ENCODE measurements at regions not wholly inside any gene's neighbourhood (a gene's known extent, or its start where the extent isn't known, plus 50 kb on each side); places are given as distances from the start of the nearest gene placed in this dataset.

DNA sequence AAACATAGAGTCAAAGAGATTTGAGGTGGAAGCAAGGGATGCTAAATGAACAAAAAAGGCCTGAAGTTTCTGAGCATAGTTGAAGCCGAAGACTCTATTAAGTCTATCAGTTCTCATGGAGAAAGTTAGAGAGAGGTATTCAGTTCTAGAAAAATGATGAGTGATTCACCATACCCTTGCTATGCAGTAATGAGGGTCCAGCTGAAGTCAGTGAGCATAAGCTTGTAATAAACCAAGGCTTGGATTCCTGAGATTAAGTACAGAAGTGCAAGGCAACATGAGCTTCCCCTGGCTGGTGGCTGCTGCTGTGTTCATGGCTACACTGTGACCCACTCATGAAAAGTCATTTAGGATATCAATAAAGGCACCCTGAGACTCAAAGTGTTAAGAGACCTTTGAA is 129.7 kb upstream of the MTAP start:
- DNase-seq, result no peak

DNA sequence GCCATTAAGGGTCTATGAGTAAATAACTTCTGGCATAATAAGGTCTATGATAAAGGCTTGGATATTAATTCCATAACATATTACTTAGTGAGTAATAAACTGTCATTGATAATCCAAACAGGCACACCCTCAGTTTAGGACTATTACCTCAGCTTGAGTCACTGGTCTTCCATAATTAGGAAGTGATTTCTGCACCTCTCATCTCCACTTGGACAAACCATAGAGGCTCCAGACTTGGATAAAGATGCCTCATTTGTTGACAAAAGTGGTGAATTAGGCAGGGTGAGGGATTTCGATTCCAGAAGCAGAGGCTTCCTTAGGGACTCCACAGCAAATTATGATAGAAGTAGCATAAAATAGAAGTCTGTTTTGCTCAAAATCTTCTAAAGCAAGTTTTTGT is 127.5 kb upstream of the MTAP start:
- no peak for DNase-seq

DNA sequence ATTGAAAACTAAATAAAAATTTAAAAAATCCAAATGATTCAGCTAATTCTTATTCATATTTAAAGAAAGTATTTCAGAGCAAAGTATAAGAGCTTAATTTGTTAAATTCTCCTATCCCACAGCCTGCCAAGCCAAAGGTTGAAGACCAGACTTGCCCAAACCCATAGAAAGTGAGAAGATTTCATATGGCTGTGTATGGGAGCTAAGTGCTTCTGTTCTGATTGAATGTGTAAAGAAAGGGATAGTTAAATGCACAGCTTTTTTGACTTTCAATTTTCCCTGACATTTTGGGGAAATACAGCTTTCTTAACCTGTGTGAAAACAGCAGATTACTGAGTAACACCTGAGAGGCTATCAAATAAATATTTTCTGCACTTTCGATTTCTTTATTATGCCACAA is 125.0 kb upstream of the MTAP start:
- DNase-seq, result no peak

DNA sequence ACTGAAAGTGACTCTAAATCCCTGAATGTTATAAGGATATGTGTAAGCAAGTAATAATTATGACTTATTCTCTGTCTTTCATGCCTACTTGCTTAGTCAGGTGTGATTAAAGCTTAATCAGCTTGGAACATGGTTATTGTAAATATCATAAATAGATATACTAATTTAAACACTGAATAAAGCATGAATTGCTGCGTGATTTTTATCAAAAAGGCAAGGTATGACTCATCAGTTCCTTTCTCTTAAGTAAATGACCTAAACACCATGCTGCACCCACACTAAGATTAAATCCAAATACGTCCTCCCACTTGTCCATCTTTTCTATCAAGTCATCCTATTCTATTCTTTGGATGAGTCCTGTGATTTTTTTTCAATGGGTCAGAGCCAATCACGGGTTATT is 124.6 kb upstream of the MTAP start:
- no peak for DNase-seq

DNA sequence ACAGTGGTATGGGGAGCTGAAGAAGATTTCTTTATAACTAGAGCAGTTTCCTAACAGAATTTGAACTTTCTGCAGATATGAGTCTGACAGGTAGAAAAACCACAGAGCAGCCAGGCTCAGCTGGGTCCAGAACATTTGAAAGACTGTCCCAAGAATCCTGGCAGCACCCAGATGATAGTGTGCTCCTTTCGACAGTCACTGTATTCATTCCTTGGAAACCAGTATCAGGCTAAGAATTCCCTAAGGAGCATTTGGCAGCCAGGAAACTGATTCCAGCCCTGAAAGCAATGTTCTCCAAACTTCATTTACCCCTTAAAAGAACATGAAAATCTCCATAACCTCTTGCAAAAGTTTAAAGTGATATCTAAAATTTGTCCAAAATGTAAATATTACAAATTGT is 123.0 kb upstream of the MTAP start:
- DNase-seq, result no peak

DNA sequence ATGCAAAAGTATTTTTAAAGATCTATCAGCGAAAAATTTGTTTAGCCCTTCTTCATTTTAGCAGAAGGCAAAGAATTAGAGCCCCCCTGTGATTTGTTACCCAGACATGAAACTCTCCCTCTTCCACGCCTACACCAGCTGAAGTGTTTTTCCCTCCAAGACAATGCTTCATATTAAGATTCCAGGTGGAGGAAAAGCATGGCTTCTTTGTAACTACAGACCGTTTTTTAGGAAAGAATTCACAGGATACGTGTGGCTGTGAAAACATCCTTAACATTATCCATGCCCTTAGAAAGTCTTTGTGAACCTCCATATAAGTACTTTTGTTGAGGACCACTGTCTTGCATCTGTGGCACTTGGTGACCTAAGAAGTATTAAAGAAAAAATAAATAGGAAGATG is 121.8 kb upstream of the MTAP start:
- no peak for DNase-seq

DNA sequence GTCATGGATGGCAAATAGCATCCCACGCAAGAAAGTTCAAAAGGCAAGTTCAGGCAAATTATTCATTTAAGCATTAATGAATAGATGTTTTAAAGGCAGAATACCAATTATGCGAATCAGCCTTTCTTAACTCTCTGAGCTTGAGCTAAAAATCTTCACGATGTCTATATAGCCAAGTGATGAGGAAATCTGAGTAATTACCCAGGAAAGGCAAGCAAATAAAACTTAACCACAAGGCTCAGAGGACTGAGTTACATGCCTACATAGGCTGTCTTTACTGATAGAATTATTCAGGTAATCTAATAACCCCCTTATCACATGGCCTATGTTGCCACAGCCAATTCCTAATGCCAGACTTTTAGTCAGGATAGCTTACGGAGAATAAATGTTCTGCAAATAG is 120.8 kb upstream of the MTAP start:
- no peak for DNase-seq

DNA sequence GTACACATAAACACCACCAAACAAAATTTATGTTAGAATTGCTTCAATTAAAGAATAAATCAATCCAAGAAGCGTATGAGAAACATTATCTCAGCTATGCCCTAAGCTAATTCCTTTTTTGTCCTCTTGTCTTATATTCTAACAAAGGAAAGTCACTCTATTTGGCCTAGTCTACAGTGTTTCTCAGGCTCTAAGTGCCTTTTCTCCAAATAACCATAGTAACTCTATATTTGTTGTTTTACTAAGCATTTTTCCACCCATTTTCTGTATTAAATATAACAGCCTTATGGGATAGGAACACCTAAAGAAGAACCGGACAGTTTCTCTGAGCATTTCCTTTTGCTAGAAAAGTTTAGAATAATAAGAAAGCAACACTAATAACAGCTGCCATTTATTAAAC is 120.1 kb upstream of the MTAP start:
- DNase-seq, result no peak

DNA sequence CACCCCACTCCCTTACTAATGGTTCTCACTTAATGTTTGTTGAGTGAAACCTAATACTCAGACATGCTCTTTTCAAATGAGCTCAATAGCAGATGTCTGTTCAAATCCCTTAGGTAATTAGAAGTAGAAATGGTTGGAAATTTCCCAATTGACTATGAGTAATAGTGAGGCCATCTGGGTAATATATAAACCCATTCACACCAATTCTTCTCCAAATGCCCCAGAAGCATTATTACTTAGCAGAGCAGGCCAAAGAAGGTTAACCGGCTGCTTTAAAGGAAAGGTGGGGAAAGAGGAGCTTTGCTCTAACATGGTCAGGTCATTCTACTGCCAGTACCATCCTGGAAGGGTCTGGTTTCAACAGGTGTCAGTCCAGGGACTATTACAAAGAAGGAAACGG is 119.5 kb upstream of the MTAP start:
- no peak for DNase-seq

DNA sequence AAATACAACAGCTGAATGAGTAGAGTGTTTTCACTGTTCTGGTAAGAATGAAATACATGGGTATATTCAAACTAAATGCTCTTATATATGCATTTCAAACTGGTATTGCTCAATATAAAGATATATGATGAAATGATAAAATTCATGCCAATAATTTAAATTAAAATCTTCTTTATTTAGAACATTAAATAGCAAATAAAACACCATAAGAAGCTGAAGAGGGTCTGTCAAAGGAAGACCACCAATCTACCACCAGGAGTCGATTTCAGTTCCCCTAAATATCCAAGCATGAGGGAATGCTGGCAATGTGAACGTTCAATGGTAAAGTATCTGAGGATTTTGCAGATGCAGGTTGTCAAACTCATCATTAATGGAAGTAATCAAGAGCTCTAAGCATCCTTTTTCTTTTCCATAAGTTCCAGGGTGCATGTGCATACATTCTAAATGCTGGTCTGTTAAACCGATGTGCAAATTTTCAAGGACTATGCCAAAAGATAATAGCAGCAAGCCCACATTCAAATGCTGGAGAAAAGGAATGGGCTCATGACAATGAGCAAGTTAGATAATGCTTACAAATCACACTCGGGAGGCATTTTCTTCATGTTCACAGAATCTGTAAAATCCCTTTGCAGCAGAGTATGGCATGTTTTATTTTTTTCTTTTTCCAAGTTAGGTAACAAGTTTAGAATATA is 118.8 kb upstream of the MTAP start:
- no peak for DNase-seq

DNA sequence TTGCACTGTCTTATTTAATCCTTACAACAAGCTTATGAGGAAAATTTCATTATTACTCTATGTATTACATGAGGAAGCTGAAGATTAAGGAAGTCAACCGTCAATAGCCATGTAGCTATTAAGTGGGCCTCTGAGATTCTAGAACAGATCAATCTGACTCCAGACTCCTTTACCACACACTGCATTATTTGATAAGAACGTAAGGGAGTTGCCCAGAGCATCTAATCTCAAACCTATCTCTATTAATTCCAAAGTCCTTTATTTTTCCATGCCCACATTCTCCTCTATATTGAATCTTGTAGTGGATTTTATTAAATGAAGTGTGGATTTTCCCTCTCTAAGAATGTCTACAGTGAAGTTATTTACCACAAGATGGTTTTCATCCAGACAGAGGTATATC is 118.2 kb upstream of the MTAP start:
- DNase-seq, result no peak

DNA sequence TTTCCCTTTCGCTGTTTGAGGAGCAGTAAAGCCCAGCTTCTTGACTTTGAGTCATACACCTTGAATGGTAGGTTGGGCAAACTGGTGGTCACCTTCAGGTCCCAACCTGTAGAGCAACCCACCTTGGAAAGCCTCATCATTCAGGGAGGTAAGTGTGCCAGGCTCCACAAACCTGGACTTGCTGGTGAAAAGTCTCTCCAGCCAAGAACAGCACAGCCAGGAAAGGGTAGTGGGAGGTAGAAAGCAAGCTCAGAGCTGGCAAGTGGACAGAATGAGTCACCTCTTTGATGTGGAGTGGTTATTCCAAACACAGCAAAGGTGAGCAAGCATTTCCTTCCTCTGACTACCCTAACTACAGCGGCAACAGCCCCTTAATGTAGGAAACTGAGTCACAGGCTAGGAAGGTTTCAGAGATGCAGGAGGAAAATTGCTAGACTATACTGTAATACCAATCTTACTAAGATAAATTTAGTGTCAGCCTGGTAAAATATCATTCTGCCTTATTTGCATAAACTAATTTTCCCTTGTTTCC is 117.5 kb upstream of the MTAP start:
- no peak for DNase-seq

DNA sequence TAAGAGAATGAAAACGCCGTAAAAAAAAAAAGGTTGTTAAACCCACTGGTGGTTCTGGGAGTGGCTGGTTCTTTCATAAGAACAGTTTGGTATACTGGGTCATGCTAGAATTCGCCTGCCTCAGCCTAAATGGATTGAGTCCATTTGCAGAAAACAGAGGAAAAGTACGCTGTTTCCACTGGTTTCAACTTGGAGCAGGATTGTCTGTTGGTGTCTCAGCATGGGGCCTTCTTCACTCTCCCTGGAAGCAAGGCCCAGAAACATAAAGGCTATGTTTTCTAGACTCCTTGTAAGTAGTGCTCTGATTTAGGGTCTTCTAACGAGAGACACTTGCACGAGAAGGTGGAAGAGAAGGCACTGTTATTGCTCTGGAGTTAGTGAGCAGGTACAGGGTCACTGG is 116.9 kb upstream of the MTAP start:
- DNase-seq, result no peak

DNA sequence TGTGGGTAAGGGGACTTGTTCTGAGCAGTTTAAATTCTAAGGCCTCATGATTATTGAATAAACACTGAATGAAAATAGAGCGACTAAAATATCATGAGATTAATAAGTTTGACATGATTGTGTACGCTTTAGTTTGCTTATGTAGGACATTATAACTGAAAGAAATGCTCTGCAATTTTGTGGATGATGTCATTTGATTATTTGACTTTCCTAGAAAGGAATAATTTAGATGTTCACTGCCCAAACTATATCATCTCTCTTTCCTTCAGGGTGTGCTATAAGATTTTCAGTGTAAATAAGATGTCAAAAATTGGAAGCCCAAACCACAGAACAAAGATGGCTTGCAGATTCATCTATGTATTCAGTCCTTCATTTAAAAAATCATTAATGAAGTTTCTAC is 115.7 kb upstream of the MTAP start:
- DNase-seq, result no peak

DNA sequence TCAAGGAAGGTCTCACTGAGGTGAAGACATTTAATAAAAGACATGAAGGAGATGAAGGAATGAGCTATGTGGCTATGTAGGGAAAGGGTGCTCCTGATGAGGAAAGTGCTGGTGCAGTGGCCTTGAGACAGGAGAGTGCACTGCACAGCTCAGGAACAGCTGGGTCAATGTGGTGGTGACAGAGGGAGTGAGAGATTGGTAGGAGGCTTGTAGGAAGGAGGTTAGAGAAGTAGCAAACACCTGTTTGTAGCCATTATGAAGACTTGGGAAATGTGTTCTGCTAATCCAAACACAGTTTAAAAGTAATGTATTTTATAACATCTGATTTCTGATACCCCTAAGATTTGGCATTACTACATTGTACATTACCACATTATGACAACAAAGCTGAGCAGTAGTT is 115.1 kb upstream of the MTAP start:
- DNase-seq, result no peak

DNA sequence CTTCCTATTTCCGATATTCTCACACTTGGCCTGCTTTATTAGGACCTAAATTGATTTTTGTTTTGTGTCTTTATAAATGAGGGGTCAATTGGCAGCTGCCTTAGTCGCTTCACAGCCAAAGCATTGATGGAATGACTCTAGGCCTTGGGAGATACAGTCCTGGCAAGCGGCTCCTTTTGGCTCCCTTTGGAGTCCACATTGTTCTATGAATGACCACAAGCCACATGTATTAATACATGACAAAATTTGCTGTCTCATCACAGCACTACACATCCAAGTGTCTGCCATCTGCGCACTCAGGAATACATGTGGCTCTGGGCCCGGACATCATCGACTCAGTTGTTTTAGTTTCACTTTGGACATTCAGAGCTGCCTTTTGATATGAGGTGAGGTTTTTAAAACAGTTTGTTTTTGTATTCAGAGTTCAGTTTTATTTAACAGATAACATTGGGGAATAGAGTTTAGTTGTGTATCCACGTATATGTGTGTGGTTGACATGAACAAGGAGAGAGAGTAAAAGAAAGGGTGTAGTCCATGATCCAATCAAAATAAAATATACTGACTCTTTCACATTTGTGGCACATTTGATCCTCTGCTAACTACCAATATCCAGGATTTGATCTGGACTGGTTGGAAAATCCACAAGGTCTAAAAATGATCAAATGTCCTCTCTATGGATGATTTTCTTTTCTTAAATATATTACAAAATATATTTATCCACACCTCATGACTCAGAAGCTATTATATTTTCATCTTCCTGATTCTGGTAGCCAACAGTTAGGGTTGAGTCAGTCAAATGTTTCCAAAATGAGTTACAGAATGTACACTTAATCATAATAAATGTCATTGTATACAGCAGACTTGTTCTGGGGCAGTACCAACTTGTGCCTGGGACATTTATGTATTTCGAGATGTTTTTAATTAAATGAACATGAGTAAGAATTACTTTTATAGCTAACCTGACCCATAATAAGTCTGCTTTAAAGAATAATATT is 114.0 kb upstream of the MTAP start:
- no peak for DNase-seq

DNA sequence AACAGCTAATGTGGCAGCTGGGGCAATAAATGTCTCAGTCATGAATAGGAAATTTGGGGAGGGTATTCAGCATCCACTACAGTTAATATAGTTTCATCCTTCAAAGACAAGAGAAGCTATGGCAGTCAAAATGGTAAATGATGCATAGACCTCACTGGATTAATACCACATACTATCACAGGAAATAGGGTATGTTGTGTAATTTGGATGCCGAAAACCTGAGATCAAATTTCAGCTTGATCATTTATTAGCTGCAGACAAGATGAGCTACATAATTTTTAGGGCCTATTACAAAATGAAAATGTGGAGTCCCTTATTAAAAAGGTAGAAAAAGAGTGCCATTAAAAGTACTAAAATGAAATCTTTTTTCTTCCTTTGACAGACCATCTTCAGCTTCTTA is 112.6 kb upstream of the MTAP start:
- no peak for DNase-seq

DNA sequence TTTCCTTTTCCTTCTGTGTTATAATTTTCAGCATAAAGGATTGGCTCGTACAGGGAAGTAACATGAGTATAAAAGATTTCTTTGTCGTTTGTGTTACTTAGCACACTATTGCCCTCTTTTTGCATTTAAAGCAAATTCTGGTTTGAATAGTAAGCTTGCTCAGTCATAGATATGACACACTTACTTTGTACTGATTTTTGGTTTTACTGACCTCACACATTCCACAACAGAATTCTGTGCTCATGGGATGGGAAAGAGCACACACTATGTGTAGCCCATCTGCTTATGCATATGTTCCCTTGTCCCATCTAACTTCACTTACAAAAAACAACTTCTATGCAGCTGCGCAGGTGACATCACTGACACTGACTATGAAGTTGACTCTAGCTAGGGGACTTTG is 111.9 kb upstream of the MTAP start:
- DNase-seq, result no peak

DNA sequence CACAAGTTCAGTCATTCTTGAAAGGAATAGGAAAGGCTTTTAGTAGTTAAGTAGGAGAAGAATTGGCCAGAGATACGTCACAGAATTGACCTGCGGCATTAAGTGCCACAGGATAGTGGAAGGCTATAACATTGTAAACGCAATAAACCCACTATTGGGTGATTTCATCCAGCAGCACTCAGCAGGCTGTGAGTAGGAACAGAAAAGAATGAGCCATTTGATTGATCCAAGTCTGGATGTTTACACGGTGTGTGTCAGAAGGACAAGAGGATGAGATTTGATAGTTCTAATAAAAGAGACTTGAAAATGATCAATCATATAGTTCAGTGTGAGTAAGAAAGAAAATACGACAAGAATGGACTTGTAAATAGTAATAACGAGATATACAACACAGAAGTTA is 110.0 kb upstream of the MTAP start:
- DNase-seq, result no peak

DNA sequence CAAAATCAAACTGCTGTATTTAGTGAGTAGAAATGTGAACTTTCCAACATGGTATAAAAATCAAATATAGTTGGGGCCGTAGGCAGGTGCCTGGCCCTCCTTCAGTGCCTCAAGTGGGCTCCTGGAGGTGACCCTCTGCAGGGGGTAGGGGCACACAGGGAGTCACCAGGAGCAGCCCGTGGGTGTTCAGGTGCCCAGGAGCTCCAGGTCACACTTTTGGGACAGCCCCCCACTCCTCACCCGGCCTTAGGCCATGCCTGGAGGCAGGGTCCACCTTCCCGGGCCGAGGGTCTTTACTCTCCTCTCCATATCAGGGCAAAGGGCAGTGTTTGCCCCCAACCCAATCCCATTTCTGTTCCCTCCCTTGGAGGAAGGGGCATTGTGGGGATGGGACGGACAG is 108.0 kb upstream of the MTAP start:
- DNase-seq, result no peak

DNA sequence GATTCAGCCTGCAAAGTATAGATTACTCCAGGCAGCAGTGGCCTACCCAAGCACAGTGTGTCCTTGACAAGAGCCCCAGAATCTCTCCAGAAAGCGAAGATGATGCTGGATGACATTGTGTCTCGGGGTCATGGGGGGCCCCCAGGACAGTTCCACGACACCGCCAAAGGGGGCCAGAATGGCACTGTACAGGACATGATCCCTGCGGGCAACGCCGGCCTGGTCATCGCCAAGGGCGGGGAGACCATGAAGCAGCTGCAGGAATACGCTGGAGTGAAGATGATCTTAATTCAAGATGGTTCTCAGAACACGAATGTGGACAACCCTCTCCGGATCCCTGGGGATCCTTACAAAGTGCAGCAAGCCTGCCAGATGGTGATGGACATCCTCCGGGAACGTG is 107.0 kb upstream of the MTAP start:
- DNase-seq, result no peak

DNA sequence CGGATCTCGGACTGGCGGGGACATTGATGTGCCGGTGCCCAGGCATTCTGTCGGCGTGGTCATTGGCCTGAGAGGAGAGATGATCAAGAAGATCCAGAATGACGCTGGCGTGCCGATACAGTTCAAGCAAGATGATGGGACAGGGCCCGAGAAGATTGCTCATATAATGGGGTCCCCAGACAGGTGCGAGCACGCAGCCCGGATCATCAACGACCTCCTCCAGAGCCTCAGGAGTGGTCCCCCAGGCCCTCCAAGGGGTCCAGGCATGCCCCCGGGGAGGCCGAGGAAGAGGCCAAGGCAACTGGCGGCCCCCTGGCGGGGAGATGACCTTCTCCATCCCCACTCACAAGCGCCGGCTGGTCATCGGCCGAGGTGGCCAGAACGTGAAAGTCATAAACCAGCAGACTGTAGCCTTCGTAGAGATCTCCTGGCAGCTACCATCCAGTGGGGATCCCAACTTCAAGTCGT is 106.5 kb upstream of the MTAP start:
- DNase-seq, result no peak

DNA sequence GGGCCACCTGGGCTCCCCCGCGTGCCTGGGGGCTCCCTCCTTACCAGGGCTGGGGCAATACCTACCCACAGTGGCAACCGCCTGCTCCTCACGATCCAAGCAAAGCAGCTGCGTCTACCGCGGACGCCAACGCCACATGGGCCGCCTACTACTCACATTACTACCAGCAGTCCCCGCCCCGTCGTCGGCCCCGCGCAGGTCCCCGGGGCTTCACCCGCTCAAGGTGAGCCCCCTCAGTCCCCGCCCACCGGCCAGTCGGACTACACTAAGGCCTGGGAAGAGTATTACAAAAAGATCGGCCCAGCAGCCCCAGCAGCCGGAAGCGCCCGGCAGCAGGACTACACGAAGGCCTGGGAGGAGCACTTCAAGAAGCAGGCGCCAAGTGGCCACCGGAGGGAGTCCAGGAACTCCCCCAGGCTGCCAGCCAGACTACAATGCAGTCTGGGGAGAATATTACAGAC is 106.0 kb upstream of the MTAP start:
- DNase-seq, result no peak

DNA sequence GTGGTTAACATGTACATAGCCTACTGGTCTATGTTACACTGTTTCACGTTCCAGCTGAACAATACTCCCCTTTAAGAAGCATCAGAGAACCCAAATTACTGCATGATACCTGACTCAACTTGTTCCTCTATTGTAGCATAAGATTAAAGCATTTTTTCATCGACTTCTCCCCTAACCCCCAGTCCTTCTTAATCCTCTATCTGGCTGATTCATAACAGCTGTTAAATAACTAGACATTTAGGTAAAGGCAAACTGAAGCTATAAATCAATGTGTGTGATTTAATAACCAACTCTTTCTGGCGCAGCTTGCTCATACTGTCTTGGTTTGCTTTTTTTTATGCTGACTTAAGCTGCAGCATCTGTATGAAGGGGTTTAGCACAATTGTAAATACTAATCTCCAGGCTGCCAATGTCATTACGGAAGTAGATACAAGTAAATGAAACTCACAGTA is 94.2 kb upstream of the MTAP start:
- DNase-seq, result no peak
